Esophagus (tissue), 2 donors: ENCODE measurements at regions not wholly inside any gene's neighbourhood (a gene's known extent, or its start where the extent isn't known, plus 50 kb on each side); places are given as distances from the start of the nearest gene placed in this dataset.
"Not testable (repeated sequence)": the region's sequence is repeated elsewhere in the genome, so short reads cannot be mapped to it uniquely, and the experiment has no call there.

Experiments used
- H3K27ac ChIP-seq, 2 donors: one replicate each; pipeline ENCODE4 v1.5.1; 2013; ENCODE audit warnings: low read depth in 2 of 2, mild to moderate bottlenecking in 2 of 2, inconsistent platforms in 1 of 2, low read length in 1 of 2, moderate library complexity in 1 of 2
- H3K27me3 ChIP-seq, 2 donors: one replicate each; pipeline ENCODE4 v1.6.1; 2013; ENCODE audit warnings: low read length in 2 of 2, control low read depth in 1 of 2, mild to moderate bottlenecking in 1 of 2; ENCODE audit not compliant: insufficient read depth in 2 of 2, control insufficient read depth in 1 of 2
- H3K36me3 ChIP-seq, 2 donors: one replicate each; pipeline ENCODE4 v1.6.1; 2013; ENCODE audit warnings: low read length in 1 of 2; ENCODE audit not compliant: control insufficient read depth in 2 of 2, insufficient read depth in 2 of 2
- H3K4me1 ChIP-seq, 2 donors: one replicate each; pipeline ENCODE4 v1.6.1; 2013; ENCODE audit warnings: low read length in 1 of 2; ENCODE audit not compliant: control insufficient read depth in 2 of 2, insufficient read depth in 2 of 2
- H3K4me3 ChIP-seq, 2 donors: one replicate each; pipeline ENCODE4 v1.5.1; 2013; ENCODE audit warnings: low read length in 2 of 2, mild to moderate bottlenecking in 2 of 2, low read depth in 1 of 2, moderate library complexity in 1 of 2
- H3K9me3 ChIP-seq, 2 donors: one replicate each; pipeline ENCODE4 v1.6.1; 2013; ENCODE audit warnings: mild to moderate bottlenecking in 2 of 2, low read depth in 1 of 2, low read length in 1 of 2, moderate library complexity in 1 of 2; ENCODE audit not compliant: control insufficient read depth in 2 of 2, insufficient read depth in 1 of 2
- WGBS, 2 donors: extraction: QIAGEN DNeasy Blood & Tissue Kit; methylation state at CpG; one replicate each; pipeline ENCODE4 v1.1.7; 2013; 5-methylcytosine and 5-hydroxymethylcytosine counted together
- donor health status: healthy with polysubstance abuse.
- donor health status: Bipolar disorder and iron deficiency.

- H3K36me3 ChIP-seq, result no peaks in the 10 kb centered on the region
- H3K9me3 ChIP-seq, result no peaks in the 10 kb centered on the region
- H3K27me3 ChIP-seq, result no peaks in the 10 kb centered on the region
- no peak overlapping the region for H3K4me3 ChIP-seq
- no peak overlapping the region for H3K27ac ChIP-seq
- H3K4me1 ChIP-seq, result no peaks in the 10 kb centered on the region
Measured at GRCh38 chrX:74111245-74111644, 192.7 kb upstream of the ZCCHC13 start.

DNA sequence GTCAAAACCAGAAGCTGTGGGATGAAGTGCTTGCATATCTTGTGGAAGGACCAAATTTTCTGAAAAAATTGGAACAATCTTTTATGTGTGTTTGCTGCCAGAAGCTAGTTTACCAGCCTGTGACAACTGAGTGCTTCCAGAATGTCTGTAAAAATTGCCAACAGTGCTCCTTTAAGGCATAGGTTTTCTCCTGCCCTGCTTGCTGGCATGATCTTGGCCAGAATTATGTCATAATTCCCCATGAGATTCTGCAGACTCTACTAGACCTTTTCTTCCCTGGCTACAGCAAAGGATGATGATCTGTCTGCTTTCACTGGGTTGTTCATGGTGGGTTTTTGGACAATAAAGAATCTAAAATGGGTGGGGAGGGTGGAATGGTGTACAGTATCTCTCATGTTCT, 196.3 kb upstream of the ZCCHC13 start:
- H3K27me3 ChIP-seq, result no peaks in the 10 kb centered on the region
- H3K4me3 ChIP-seq, result no peak overlapping the region
- no peaks in the 10 kb centered on the region for H3K4me1 ChIP-seq
- H3K27ac ChIP-seq, result no peak overlapping the region
- no peaks in the 10 kb centered on the region for H3K36me3 ChIP-seq
- H3K9me3 ChIP-seq, result peaks cover 0 to 3% of the 10 kb centered on the region in 2 donors

DNA sequence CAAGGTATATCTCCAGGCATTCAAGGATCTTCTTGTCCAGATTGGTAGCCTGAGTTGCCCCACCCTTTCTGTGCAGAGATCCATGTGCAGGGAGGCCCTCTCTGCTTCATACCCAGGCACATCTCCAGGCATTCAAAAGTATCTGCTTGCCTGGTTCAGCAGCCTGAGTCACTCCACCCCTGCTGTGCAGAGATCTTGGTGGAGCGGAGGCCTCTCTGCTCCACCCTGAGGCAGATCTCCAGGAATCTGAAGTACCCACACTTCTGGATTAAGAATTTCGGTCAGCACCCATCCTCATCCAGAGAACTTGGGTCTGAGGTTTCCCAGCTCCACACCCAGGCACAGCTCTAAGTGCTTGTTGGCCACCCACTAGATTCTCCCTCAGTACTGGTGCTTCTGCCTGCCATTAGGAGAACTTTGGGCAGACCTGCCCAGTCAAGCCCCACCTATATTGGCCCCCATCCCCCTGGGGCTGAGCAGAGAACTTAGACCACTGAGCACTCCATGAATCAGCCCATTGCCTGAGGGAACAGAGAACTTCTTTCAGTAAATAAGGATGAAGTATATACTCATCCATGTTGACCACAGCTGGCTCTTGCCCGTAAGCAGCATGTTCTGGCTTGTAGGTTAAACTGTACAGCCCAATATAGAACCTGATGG, 199.5 kb upstream of the ZCCHC13 start:
- H3K9me3 ChIP-seq, result peaks cover 0 to 3% of the 10 kb centered on the region in 2 donors
- WGBS, 2 donors, result 85 to 90% methylated on average over 3 of the region's 3 CpGs
- no peak overlapping the region for H3K4me3 ChIP-seq
- H3K27me3 ChIP-seq, result no peaks in the 10 kb centered on the region
- no peaks in the 10 kb centered on the region for H3K36me3 ChIP-seq
- no peak overlapping the region for H3K27ac ChIP-seq
- no peaks in the 10 kb centered on the region for H3K4me1 ChIP-seq

DNA sequence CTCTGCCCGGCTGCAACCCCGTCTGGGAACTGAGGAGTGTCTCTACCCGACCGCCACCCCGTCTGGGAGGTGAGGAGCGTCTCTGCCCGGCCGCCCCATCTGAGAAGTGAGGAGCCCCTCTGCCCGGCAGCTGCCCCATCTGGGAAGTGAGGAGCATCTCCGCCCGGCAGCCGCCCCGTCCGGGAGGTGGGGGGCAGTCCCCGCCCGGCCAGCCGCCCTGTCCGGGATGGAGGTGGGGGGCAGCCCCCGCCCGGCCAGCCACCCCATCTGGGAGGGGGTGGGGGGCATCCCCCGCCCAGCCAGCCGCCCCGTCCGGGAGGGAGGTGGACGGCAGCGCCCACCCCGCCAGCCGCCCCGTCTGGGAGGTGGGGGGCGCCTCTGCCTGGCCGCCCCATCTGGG, 205.6 kb upstream of the ZCCHC13 start:
- 92 to 94% methylated on average over 7 to 31 of the region's 31 CpGs for WGBS, 2 donors
- H3K27ac ChIP-seq, H3K4me1 ChIP-seq, H3K4me3 ChIP-seq, H3K36me3 ChIP-seq, H3K9me3 ChIP-seq, H3K27me3 ChIP-seq: not testable (repeated sequence)

- Histone ChIP-seq H3K27ac (no peak overlapping the region), H3K27me3 (no peaks in the 10 kb centered on the region), H3K36me3 (no peaks in the 10 kb centered on the region), H3K4me1 (no peaks in the 10 kb centered on the region), H3K4me3 (no peak overlapping the region), H3K9me3 (peaks cover 0 to 4% of the 10 kb centered on the region in 2 donors)
- 31 to 64% methylated on average over 3 of the region's 3 CpGs for WGBS, 2 donors
Measured at GRCh38 chrX:74090049-74090448, 213.9 kb upstream of the ZCCHC13 start.

- H3K4me3 ChIP-seq, result no peak overlapping the region
- H3K36me3 ChIP-seq, result no peaks in the 10 kb centered on the region
- peaks cover 0 to 4% of the 10 kb centered on the region in 2 donors for H3K9me3 ChIP-seq
- H3K27ac ChIP-seq, result no peak overlapping the region
- 80 to 95% methylated on average over 1 of the region's 1 CpG for WGBS, 2 donors
- no peaks in the 10 kb centered on the region for H3K4me1 ChIP-seq
- H3K27me3 ChIP-seq, result no peaks in the 10 kb centered on the region
Measured at GRCh38 chrX:74085642-74086236, 218.2 kb upstream of the ZCCHC13 start.

GRCh38 chrX:74080165-74080564, 223.8 kb upstream of the ZCCHC13 start:
- Histone ChIP-seq H3K4me1 (no peaks in the 10 kb centered on the region), H3K9me3 (no peaks in the 10 kb centered on the region), H3K27me3 (no peaks in the 10 kb centered on the region), H3K36me3 (no peaks in the 10 kb centered on the region), H3K4me3 (no peak overlapping the region), H3K27ac (no peak overlapping the region)

DNA sequence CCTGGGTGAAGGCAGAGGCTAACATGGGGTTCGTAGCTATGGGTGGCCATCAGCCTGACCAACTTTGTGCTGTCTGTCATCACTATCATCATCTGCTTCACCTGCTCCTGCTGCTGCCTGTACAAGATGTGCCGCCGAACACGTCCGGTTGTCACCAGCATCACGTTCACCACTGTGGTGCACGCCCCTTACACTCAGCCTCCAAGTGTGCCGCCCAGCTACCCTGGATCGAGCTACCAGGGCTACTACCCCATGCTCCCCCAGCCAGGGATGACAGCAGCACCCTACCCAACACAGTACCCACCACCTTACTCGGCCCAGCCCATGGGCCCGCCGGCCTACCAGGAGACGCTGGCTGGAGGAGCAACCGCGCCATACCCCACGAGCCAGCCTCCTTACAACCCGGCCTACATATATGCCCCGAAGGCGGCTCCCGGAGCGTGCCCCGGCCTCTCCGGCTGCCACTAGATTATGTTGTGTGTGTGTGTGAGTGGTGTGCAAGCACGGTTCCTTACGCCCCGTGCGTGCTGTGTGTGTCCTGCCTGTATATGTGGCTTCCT, 213.4 kb upstream of the XIST start:
- no peaks in the 10 kb centered on the region for H3K4me1 ChIP-seq
- H3K4me3 ChIP-seq, result no peak overlapping the region
- 96% methylated on average over 27 of the region's 27 CpGs for WGBS, 2 donors
- no peaks in the 10 kb centered on the region for H3K27me3 ChIP-seq
- no peaks in the 10 kb centered on the region for H3K36me3 ChIP-seq
- peaks cover 0 to 2% of the 10 kb centered on the region in 2 donors for H3K9me3 ChIP-seq
- no peak overlapping the region for H3K27ac ChIP-seq

- no peaks in the 10 kb centered on the region for H3K27me3 ChIP-seq
- no peak overlapping the region for H3K27ac ChIP-seq
- no peaks in the 10 kb centered on the region for H3K4me1 ChIP-seq
- no peaks in the 10 kb centered on the region for H3K36me3 ChIP-seq
- no peak overlapping the region for H3K4me3 ChIP-seq
- WGBS, 2 donors, result 91 to 96% methylated on average over 1 of the region's 1 CpG
- H3K9me3 ChIP-seq, result peaks cover 0 to 2% of the 10 kb centered on the region in 2 donors
Measured at GRCh38 chrX:74063426-74064155, 211.1 kb upstream of the XIST start.
